ENCODE measurements at regions not wholly inside any gene's neighbourhood (a gene's known extent, or its start where the extent isn't known, plus 50 kb on each side); places are given as distances from the start of the nearest gene placed in this dataset.

GRCh38 chr18:76691800-76692199, 130.6 kb upstream of the ZNF236 start:
- TF ChIP-seq POLR2A (IDR thresholded peaks at IDR 0.05; ENCODE audit: low read length): no peak
- no peak for TF ChIP-seq GATA1 (IDR thresholded peaks at IDR 0.05; ENCODE audit: low read depth, low read length)
